GM21367 (cell line): ENCODE measurements at regions not wholly inside any gene's neighbourhood (a gene's known extent, or its start where the extent isn't known, plus 50 kb on each side); places are given as distances from the start of the nearest gene placed in this dataset.

Experiments
- ATAC-seq: cut with Tn5 transposase; IDR thresholded peaks from one replicate; pipeline ENCODE4 v1.9.1; 2021; ENCODE audit not compliant: unreplicated experiment

DNA sequence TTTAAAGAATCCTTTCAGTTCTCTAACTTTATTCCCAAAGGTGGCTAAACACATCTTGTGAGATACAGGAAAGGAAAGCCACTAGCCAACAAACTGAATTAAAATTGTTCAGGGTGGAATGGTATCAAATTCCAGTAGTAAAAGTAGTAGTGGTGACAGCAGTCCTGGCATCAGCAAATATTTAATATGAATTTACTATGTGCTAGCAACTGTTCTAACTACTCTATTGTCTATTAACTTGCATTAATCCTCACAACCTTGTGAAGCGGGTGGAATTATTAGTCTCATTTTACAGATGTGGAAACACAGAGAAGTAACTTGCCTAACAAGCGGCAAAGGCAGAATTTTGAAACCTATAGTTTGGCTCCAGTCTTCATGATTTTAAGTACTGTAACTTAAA is 130.1 kb downstream of the KLF12 start:
- ATAC-seq, result no peak

DNA sequence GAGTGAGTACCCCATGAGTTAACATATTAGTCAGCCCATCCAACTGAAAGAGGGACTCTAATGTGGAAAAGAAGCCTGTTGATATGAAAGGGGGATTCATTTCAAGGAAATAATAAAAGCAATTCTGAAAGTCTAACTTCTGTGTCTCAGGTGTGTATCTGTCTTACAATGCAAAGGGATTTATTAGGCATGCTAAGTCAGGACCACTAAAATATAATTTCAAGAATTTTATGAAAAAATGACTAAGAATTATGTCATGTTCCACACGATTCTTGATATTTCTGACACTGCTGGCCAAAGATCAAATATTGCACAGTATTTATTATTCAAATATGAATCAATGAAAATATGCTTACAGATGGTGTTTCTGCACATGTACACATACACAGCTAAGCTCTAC is 130.8 kb downstream of the KLF12 start:
- ATAC-seq, result no peak

DNA sequence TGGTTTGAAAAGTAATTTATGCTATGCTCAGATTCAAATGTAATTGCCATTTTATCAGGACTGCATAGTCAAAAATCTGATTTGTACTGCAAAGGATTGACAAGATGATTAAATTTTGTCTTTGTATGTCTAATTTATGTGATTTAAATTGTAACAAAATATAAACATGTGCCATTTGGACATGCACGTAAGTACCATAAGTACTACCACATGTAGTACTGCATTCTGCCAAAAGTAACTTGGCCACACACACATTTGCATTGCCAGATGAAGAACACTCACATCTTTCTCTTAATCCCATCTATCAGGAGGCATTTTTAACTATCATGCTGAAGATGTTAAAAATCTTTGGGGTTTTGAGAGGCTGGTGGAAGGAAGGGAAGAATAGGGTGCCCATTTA is 133.3 kb downstream of the KLF12 start:
- ATAC-seq, result no peak

DNA sequence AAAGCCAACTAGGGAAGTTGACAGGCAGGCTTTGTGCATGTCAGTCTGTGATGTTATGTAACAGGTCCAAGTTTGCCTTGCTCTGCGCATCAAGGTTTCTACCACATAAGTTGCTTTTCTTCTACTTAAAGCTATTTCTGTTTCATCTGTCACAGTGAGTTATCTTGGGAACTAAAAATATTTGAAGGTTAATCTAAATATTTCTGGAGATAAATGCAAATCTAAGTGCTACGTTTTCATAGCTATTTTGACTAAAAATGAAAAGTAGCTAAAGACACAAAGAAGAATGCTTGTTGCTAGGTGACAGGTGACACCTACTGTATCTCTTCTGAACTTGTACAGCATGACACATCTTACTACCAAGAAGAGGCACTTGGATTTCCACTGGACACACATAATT is 135.6 kb downstream of the KLF12 start:
- ATAC-seq, result peak; percentile 79

DNA sequence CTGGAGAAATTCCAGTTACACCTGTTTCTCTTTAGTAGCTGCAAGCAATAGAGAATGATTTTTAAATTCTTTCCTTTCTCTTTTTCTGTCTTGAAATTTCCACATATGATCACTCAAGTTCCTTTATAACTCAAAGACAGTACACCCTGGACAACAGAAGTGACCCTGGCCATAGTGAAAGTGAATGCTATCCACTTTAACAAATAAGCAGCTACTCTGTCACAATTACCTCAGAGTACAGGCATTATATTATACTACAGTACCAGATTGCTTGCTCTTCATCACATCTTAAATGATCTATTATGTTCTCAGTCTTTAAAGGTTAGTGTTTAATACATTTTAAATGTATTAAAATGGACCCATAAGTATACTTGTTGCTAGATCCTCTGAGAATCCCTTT is 136.2 kb downstream of the KLF12 start:
- no peak for ATAC-seq

DNA sequence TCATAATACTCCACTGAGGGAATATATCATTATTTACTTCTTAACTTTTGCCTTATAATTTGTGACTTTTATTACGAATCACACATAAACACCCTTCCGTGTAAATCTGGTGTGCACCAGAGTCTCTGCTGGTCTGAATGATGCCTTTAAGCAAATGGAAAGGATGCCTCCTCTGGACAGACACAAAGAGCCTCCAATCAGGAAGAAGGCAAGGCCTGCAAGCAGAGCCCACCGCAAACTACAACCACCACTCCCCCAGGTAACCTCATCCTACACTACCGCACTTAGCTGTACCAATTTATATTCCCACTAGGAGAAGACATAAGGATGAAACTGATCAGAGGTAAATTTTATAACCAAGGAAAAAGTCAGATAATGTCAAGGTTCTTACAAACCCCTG is 137.6 kb downstream of the KLF12 start:
- ATAC-seq, result no peak

DNA sequence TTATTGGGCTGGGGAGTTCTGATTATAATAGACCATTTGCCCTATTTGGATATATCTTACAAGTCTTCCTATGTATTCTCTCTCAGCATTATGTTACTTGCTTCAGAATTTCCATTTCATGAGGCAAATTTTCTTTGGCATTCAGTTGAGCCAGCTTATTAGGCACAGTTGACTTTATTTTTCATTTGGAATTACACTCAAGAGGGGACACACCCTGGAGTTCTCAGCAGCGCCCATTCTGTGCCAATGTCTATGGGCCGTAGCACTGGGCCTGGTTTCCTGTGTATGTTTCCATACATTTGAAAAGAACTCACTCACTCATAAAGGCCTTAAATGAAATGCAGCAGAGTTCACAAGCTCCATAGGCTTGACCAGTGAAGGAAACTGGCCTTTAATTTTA is 138.5 kb downstream of the KLF12 start:
- no peak for ATAC-seq

DNA sequence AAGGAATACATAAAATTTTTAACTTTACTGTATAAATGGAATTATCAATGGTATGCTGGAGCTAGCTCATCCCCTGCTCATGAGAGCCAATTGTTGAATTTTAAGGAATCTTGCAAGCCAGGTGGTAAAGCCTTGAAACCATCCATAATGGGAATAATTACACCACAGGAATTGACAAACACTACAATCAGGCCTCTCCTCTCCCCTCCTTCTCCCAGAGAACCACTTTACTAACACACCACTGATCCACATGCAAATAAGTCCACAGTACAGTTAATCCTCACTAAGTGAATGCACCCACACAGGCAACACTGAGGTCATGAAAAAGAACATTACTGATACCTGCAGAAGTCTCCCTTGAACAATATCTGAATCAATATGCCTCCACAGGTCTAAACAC is 140.5 kb downstream of the KLF12 start:
- ATAC-seq, result no peak

DNA sequence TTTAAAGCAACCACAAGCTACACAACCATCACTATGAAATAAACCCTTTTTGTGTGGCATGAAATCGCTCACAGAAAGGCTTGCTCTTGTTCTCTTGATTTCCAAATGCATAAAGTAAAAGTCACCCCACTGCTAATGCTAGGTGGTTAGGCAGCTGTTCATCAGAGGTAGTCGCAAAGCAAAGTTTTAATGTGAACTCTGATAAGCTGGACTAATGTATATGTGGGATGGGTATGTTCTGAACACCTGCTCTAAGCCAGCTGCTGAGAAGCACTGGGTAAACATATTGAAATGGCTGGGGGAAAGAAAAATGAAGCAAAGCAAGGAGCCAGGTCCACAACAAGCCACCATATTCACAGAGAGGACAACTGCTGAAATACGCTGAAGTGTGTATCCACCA is 142.3 kb downstream of the KLF12 start:
- ATAC-seq, result no peak

DNA sequence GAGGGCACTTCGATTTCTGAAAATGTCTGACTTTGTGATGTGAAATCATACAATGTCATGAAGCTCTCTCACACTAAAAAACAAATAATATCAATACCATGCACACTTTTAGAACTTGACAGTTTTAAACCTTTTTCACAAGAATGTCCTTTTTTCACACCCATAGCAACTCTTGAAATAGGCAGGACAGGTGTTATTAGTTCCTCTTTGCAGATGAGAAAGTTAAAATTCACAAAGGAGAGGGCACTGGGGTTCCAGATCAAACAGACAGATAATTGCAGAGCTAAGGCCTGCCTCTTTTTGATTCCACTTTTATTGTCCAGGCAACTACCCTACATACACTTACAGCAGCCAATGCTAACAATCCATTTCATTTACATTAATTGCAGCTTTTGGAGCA is 142.8 kb downstream of the KLF12 start:
- no peak for ATAC-seq

DNA sequence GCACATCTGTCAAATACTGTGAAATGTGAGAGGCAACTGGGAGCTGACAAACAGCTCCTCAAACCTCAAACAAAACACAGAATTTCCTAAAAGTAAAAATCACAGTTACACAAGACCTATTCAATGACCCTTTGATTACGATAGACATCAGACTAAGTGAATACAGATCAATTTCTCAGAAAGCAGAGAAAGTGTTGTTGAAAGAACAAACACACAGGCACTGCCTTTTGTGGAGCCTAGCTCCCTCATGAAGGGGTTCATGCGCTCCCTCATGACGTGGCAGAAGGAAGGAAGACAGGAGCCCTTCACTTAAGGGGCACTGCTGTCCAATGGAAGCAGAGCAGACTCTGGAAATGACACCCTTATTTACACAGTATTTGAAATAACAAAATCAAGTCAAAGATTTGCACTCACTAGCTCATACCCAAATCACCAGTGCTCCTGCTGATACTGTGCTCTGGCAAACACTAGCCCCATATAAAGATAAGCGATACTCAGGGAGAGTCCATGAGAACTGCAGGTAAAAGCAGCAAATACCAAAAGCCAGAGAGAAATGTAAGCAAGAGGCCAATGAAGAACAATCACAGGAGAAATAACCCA is 144.9 kb downstream of the KLF12 start:
- no peak for ATAC-seq

DNA sequence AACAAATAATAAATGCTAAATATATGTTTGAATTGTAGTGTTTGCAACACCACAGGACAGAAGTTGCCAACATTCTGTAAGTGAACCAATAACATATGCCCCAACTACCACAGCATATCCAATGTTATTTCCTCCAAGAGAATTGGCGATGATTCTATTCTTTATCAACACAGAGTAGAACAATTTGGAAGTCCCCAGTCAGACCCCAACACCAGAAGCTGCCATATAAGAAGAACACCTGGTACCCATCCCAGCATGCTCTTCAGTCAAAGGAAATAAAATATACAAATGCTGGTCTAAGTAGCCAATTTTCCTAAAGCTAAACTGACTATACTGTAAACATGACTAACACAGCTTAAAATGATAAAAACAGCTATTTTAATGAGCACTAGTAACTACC is 145.7 kb downstream of the KLF12 start:
- ATAC-seq, result no peak

DNA sequence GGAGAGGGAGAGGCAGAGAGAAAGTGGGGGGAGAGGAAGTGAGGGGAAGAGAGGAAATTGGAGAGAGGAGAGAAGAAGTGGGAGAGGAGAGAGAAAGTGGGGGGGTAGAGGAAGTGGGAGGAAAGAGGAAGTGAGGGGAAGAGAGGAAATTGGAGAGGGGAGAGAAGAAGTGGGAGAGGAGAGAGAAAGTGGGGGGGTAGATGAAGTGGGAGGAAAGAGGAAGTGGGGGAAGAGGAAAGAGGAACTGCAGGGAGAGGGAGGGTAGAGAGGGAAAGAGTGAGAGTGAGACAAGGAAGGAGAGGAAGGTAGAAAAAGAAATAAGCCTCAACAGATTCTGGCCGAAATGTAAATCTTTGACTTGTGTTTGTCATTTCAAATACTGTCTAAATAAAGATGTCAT is 146.6 kb downstream of the KLF12 start:
- no peak for ATAC-seq

DNA sequence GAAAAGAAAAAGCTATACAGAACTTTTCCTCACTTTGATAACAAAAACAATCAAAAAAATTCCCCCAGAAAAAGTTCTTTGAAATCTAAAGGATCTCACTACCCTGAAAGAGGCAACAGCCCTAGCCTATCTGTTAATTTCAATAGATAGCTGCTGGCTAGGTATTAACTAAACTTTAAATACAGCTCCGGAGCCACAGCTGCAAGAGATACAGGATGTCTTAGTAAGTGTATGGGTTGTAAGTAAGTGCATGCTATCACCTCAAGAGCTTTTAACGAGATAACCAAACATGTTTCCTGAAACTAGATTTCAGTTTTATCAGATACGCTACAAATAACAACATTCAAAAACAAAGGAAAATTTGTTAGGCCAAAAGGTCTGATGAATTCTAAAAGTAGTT is 148.4 kb downstream of the KLF12 start:
- ATAC-seq, result no peak

DNA sequence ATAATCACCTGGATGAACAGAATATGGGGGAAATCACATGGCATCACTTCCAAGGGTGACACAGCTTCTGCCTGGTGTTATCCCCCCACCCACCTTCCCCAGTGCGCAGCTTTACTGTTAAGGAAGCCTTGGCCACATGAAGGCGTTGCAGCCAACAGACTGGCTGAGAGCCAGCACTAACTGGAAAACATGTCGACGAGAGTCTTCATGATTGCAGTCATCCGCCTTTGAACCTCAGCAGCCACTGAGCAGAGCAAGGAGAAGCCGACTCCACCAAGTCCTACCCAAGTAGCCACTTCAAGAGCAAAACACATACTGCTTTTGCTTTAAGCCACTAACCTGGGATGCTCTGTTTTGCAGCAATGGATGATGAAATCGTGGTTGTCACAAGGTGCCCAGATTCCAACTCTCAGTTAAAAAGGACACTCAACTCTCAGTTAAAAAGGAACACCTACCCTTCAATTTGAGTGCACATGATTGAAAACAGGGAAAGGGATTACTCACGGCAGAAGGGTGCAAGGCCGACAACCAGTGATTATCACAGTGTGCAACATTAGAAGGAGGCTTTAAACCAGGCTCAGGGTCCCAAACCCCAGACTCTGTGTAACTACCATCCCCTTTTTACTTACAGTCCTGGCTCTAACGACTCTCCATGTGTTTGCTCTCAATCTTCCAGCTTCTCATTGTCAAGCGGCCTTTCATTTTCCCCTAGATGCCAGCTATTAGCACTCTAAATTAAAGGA is 149.1 kb downstream of the KLF12 start:
- ATAC-seq, result no peak

DNA sequence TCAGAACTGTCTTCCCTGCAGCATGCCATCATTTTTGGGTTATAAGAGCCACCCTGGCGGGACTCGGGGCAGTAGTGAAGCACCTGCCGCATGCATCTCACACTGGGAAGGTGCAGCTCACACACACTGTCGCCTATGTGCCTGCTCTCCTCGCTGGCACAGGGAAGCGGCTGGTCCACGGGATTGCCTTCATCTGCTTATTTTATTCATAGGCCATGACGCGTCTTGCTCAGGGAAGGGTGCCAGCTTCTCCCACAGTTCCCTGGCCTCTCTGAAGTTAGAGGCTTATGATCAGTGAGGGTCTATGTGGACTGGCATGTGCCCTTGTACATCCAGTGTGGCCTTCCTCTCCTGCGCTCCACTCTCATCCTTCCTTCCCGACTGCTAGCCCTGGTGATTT is 150.0 kb downstream of the KLF12 start:
- no peak for ATAC-seq

DNA sequence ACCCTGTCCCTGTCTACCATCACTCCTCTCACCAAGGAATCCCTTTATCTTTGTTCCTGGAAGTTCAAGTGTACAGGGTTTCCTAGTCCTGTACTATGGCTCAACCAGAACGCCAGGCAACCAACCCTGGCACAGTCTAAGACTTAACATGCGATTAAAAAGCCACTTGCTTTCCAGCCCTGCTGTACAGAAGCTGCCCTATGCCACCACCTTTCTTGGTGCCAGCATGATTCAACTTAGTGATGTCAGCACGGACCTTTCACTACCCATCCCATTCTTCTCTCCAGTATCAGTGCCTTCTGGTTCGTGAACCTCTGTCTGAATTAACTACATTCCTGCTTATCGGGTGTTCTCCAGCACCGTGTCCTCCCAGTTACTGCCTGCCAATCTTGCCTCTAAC is 151.1 kb downstream of the KLF12 start:
- no peak for ATAC-seq

DNA sequence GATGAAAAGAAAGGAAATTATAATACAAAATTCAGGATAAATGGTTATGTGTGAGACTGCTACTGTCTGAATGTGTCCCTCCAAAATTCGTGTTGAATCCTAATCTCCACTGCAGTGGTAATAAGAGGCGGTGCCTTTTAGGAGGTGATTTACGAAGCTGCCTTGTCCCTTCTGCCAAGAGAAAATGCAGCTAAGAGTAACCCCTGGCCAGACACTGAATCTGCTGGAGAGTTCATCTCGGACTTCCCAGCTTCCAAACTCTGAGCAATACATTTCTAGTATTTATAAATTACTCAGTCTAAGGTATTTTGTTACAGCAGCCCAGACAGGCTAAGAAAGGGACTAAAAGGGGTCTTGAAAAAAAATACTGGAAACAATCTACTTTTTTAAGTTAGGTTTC is 152.6 kb downstream of the KLF12 start:
- no peak for ATAC-seq

DNA sequence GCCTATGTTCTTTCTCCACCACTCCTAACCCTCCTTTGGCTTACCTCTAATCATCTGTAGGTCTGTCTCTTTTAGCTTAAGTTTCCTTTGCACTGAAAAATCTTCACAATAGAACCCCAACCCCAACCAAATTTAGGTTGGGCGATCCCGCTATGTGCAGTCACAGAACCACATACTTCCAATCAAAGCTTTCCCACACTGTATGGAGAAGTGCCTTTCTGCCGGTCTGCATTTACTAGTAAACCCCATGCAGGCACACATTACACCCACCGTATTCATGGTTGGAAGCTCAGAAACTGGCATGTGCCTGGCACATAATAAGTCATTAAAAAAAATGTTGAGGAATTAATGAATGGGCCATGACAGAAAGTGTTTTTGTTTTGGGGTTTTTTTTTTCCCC is 158.4 kb downstream of the KLF12 start:
- ATAC-seq, result no peak

DNA sequence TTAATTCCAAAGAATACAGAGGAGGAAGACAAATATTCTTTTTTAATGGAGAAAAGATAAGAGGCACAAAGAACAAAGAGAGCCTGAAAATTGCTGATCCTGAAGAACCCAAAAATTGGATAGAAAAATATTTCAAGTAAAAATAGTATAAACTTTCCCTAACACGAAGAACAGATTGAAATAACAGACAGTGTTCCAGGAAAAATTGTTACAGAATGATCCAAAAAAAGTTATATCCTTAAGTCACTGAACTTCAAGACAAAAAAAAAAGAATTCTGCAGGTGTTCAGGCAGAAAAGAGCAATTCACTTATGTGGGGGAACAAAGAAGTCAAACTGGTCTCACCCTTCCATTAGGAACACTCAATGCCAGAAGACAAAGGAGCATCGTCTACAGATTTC is 160.2 kb downstream of the KLF12 start:
- no peak for ATAC-seq

DNA sequence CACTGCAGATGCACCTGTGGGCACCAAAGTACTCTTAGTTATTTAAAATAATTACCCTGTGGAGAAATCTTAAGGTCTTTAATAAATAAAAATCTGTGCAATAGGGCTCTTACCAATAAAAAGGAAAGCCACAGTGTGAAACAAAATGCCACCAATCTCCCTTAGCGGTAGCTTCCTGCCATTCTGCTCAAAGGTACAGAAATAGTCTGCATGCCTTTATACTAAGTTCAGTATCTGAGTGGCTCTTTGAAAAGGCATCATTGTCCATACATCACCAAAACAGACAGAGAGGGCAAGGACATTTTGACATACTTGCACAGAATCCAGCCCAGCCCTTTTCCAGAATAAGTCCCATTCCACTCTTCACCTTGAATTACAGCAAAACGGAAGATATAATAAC is 161.0 kb downstream of the KLF12 start:
- ATAC-seq, result no peak

DNA sequence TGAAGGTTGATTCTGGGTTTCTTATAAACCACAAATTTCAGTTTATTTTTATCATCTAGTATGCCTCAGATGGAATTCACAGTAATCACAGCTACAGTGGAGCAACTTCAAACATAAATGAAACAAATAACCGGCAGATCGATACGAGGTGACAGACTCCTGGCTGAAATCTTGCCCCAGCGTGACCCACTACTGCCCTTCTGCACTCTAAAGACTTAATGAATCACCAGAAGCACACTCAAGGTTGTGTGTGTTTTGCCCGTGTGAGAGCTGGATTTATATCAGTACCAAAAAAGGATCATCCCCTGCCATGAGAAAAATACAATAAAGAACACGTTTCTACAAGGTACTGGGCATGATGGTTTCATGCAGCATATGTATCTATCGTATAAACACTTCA is 161.7 kb downstream of the KLF12 start:
- no peak for ATAC-seq

DNA sequence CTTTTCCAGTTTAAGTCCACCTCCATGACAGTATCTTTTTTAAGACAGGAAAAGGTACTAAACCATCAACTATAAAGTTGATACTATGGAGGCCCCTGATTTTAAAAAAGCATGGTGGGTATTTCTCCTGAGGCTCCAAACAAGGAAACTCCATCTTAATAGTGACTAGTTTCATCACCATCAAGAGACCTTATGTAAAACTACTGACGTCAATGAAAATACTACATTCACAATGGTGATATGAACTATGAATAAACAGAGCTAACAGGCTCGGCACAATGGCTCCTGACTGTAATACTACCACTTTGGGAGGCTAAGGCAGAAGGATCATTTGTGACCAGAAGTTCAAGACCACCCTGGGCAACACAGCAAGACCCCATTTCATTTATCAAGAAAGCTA is 162.7 kb downstream of the KLF12 start:
- no peak for ATAC-seq
